Peyer's patch (tissue), 4 donors: ENCODE measurements at regions not wholly inside any gene's neighbourhood (a gene's known extent, or its start where the extent isn't known, plus 50 kb on each side); places are given as distances from the start of the nearest gene placed in this dataset.

Experiments used
- CTCF ChIP-seq, 6 experiments: fragments of 450-650 bp in 4 of 6; fragments of 200-600 bp in 2 of 6; sonication (generic) in 1 of 6; IDR thresholded peaks; one replicate each; pipeline ENCODE4 v1.5.1; 2017 to 2019; ENCODE audit warnings: antibody characterized with exemption in 6 of 6, mild to moderate bottlenecking in 3 of 6, moderate library complexity in 1 of 6
- POLR2A ChIP-seq, 2 donors: fragments of 450-650 bp; IDR thresholded peaks; one replicate each; pipeline ENCODE4 v1.5.1; 2017; ENCODE audit warnings: antibody characterized with exemption in 2 of 2, mild to moderate bottlenecking in 2 of 2, moderate library complexity in 2 of 2

GRCh38 chr12:58030566-58031279, 89.4 kb downstream of the ATP23 start:
- TF ChIP-seq POLR2A (IDR thresholded peaks at IDR 0.05) (no peak), CTCF (IDR thresholded peaks at IDR 0.05) (no peak)
